ENCODE measurements at regions not wholly inside any gene's neighbourhood (a gene's known extent, or its start where the extent isn't known, plus 50 kb on each side); places are given as distances from the start of the nearest gene placed in this dataset.

- no peak for DNase-seq (ENCODE audit: low read depth)
- no peak overlapping the region for H3K4me3 ChIP-seq (ENCODE audit: low read depth, low read length)
These were observed 425.5 kb upstream of the SEMA6D start for GRCh38 chr15:47291767-47292166.

GRCh38 chr15:47292638-47293190 is 424.6 kb upstream of the SEMA6D start:
- no peak overlapping the region for H3K4me3 ChIP-seq (ENCODE audit: low read depth, low read length)
- no peak for DNase-seq (ENCODE audit: low read depth)

GRCh38 chr15:47293466-47294162 is 423.7 kb upstream of the SEMA6D start:
- H3K4me3 ChIP-seq (ENCODE audit: low read depth, low read length): no peak overlapping the region
- DNase-seq (ENCODE audit: low read depth): peak; percentile 86

GRCh38 chr15:47294765-47295259 is 422.5 kb upstream of the SEMA6D start:
- peak; percentile 5 for DNase-seq (ENCODE audit: low read depth)
- no peak overlapping the region for H3K4me3 ChIP-seq (ENCODE audit: low read depth, low read length)

- no peak for DNase-seq (ENCODE audit: low read depth)
- no peak overlapping the region for H3K4me3 ChIP-seq (ENCODE audit: low read depth, low read length)
These were observed 420.4 kb upstream of the SEMA6D start for GRCh38 chr15:47296881-47297280.

GRCh38 chr15:47299846-47300434 is 417.4 kb upstream of the SEMA6D start:
- no peak overlapping the region for H3K4me3 ChIP-seq (ENCODE audit: low read depth, low read length)
- DNase-seq (ENCODE audit: low read depth): no peak

- DNase-seq (ENCODE audit: low read depth): no peak
- no peak overlapping the region for H3K4me3 ChIP-seq (ENCODE audit: low read depth, low read length)
These were observed 416.7 kb upstream of the SEMA6D start for GRCh38 chr15:47300596-47300995.

- no peak for DNase-seq (ENCODE audit: low read depth)
- no peak overlapping the region for H3K4me3 ChIP-seq (ENCODE audit: low read depth, low read length)
These were observed 415.8 kb upstream of the SEMA6D start for GRCh38 chr15:47301481-47301880.

- H3K4me3 ChIP-seq (ENCODE audit: low read depth, low read length): no peak overlapping the region
- no peak for DNase-seq (ENCODE audit: low read depth)
These were observed 412.6 kb upstream of the SEMA6D start for GRCh38 chr15:47304656-47305055.

GRCh38 chr15:47312161-47312560 is 405.1 kb upstream of the SEMA6D start:
- no peak overlapping the region for H3K4me3 ChIP-seq (ENCODE audit: low read depth, low read length)
- DNase-seq (ENCODE audit: low read depth): no peak

GRCh38 chr15:47326410-47327333 is 390.6 kb upstream of the SEMA6D start:
- no peak for DNase-seq (ENCODE audit: low read depth)
- no peak overlapping the region for H3K4me3 ChIP-seq (ENCODE audit: low read depth, low read length)

GRCh38 chr15:47331829-47332393 is 385.4 kb upstream of the SEMA6D start:
- peak; percentile 28 for DNase-seq (ENCODE audit: low read depth)
- no peak overlapping the region for H3K4me3 ChIP-seq (ENCODE audit: low read depth, low read length)

GRCh38 chr15:47332481-47332880 is 384.8 kb upstream of the SEMA6D start:
- DNase-seq (ENCODE audit: low read depth): no peak

GRCh38 chr15:47333734-47334133 is 383.6 kb upstream of the SEMA6D start:
- no peak overlapping the region for H3K4me3 ChIP-seq (ENCODE audit: low read depth, low read length)
- DNase-seq (ENCODE audit: low read depth): no peak

More at GRCh38 chr15:47332481-47332880, 384.8 kb upstream of the SEMA6D start:
- H3K4me3 ChIP-seq (ENCODE audit: low read depth, low read length): no peak overlapping the region

GRCh38 chr15:47334805-47335535 is 382.3 kb upstream of the SEMA6D start:
- DNase-seq (ENCODE audit: low read depth): no peak
- H3K4me3 ChIP-seq (ENCODE audit: low read depth, low read length): no peak overlapping the region

GRCh38 chr15:47337106-47337505 is 380.2 kb upstream of the SEMA6D start:
- DNase-seq (ENCODE audit: low read depth): no peak

GRCh38 chr15:47337836-47338235 is 379.5 kb upstream of the SEMA6D start:
- no peak overlapping the region for H3K4me3 ChIP-seq (ENCODE audit: low read depth, low read length)
- no peak for DNase-seq (ENCODE audit: low read depth)

More at GRCh38 chr15:47337106-47337505, 380.2 kb upstream of the SEMA6D start:
- H3K4me3 ChIP-seq (ENCODE audit: low read depth, low read length): no peak overlapping the region

GRCh38 chr15:47338771-47339170 is 378.5 kb upstream of the SEMA6D start:
- no peak overlapping the region for H3K4me3 ChIP-seq (ENCODE audit: low read depth, low read length)
- no peak for DNase-seq (ENCODE audit: low read depth)

Measured in skeletal muscle cell (primary cell).